Thyroid gland (tissue), 4 donors: ENCODE measurements at regions not wholly inside any gene's neighbourhood (a gene's known extent, or its start where the extent isn't known, plus 50 kb on each side); places are given as distances from the start of the nearest gene placed in this dataset.

Experiments
- POLR2A ChIP-seq, 2 donors: fragments of 450-650 bp; IDR thresholded peaks; one replicate each; pipeline ENCODE4 v1.6.1; 2017; ENCODE audit warnings: antibody characterized with exemption in 2 of 2, mild to moderate bottlenecking in 2 of 2, moderate library complexity in 1 of 2
- TF ChIP-seq, protein P1 (sequence below), 6 experiments: fragments of 200-600 bp in 3 of 6; fragments of 450-650 bp in 3 of 6; sonication (generic) in 3 of 6; IDR thresholded peaks; one replicate each; pipeline ENCODE4 v1.5.1; 2016 to 2019; ENCODE audit warnings: antibody characterized with exemption in 6 of 6, mild to moderate bottlenecking in 2 of 6, inconsistent platforms in 1 of 6, moderate library complexity in 1 of 6

DNA sequence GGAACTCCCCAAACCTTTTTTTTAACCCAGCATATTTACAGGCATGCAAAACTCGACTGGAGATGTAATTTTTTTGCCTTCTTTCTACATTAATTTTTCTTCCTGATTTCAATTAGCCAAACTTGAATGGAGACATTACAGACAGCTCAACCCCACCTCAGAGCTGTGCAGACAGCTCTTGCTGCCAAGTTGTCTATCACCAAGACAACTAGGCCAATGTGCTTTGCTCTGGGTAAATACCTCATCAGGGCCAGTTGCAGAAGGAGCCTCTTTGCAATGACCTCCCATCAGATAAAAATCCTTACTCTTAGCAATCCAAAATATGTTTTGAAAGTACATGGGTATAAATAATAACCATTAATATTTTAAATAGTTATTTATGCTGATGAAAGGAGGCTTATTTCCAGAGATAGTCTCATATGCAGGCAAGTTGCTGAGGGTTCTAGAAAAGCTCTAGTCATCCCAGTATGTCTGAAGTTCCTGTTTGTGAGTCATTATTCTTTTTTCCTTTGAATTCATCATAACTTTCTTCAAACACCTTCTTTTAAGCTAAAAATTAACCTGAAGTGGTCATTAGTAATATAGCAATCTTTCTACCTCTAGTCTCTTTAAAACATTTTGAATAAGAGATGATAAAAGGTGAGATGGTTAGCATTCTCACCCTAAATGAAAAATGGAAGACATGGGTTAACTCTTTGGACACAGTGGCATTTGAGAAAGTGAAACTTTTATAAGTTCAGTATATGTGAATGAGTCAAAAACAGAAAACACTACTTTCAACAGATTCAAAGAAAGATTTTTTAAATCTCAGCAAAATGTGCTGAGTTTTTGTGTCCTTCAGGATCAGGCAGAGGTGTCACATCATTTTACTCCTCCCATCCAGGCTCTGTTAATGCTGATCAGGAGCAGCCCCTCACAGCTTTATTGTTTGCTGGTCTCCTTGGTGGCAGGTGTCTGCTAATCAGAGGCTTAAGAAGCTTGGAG lies 475.5 kb upstream of the FGF16 start:
- TF ChIP-seq, protein P1, sequence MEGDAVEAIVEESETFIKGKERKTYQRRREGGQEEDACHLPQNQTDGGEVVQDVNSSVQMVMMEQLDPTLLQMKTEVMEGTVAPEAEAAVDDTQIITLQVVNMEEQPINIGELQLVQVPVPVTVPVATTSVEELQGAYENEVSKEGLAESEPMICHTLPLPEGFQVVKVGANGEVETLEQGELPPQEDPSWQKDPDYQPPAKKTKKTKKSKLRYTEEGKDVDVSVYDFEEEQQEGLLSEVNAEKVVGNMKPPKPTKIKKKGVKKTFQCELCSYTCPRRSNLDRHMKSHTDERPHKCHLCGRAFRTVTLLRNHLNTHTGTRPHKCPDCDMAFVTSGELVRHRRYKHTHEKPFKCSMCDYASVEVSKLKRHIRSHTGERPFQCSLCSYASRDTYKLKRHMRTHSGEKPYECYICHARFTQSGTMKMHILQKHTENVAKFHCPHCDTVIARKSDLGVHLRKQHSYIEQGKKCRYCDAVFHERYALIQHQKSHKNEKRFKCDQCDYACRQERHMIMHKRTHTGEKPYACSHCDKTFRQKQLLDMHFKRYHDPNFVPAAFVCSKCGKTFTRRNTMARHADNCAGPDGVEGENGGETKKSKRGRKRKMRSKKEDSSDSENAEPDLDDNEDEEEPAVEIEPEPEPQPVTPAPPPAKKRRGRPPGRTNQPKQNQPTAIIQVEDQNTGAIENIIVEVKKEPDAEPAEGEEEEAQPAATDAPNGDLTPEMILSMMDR (IDR thresholded peaks at IDR 0.05) = no peak
- TF ChIP-seq POLR2A (IDR thresholded peaks at IDR 0.05) = no peak
